PC-9 (cell line): ENCODE measurements at regions not wholly inside any gene's neighbourhood (a gene's known extent, or its start where the extent isn't known, plus 50 kb on each side); places are given as distances from the start of the nearest gene placed in this dataset.

Experiments used
- CTCF ChIP-seq: fragments of 200-600 bp; sonication (generic); conservative IDR thresholded peaks from 2 replicates; pipeline ENCODE4 v1.6.1; 2017; ENCODE audit warnings: mixed run types, antibody characterized with exemption, mild to moderate bottlenecking, moderate library complexity
- EZH2 ChIP-seq: fragments of 200-600 bp; sonication (generic); IDR thresholded peaks from 2 replicates; pipeline ENCODE4 v1.8.0; 2017; ENCODE audit warnings: antibody characterized with exemption, low read depth

GRCh38 chr4:126637706-126638105, 995.1 kb upstream of the INTU start:
- no peak for TF ChIP-seq CTCF
- TF ChIP-seq EZH2, result no peak
